ENCODE measurements at regions not wholly inside any gene's neighbourhood (a gene's known extent, or its start where the extent isn't known, plus 50 kb on each side); places are given as distances from the start of the nearest gene placed in this dataset.
"Not testable (repeated sequence)": the region's sequence is repeated elsewhere in the genome, so short reads cannot be mapped to it uniquely, and the experiment has no call there.

GRCh38 chr13:111620586-111620985 lies 300.1 kb downstream of the TEX29 start:
- no peak for DNase-seq (ENCODE audit: low read depth in 3 of 3)

- DNase-seq (ENCODE audit: low read depth in 3 of 3) = no peak
Measured at GRCh38 chr13:111621164-111621563, 300.7 kb downstream of the TEX29 start.

GRCh38 chr13:111622051-111622531 lies 301.6 kb downstream of the TEX29 start:
- DNase-seq (ENCODE audit: low read depth in 3 of 3) = no peak

- DNase-seq (ENCODE audit: low read depth in 3 of 3) = no peak
Measured at GRCh38 chr13:111623208-111623607, 302.8 kb downstream of the TEX29 start.

GRCh38 chr13:111623743-111624505 lies 303.5 kb downstream of the TEX29 start:
- no peak for DNase-seq (ENCODE audit: low read depth in 3 of 3)

- DNase-seq (ENCODE audit: low read depth in 3 of 3) = no peak
Measured at GRCh38 chr13:111625526-111626315, 305.3 kb downstream of the TEX29 start.

GRCh38 chr13:111626371-111627305 lies 306.2 kb downstream of the TEX29 start:
- DNase-seq (ENCODE audit: low read depth in 3 of 3) = no peak

- no peak for DNase-seq (ENCODE audit: low read depth in 3 of 3)
Measured at GRCh38 chr13:111627596-111627995, 307.2 kb downstream of the TEX29 start.

GRCh38 chr13:111629016-111629415 lies 308.6 kb downstream of the TEX29 start:
- no peak for DNase-seq (ENCODE audit: low read depth in 3 of 3)

- DNase-seq (ENCODE audit: low read depth in 3 of 3) = no peak
Measured at GRCh38 chr13:111629457-111629856, 309.0 kb downstream of the TEX29 start.

GRCh38 chr13:111629926-111630325 lies 309.5 kb downstream of the TEX29 start:
- DNase-seq (ENCODE audit: low read depth in 3 of 3) = no peak

- no peak for DNase-seq (ENCODE audit: low read depth in 3 of 3)
Measured at GRCh38 chr13:111630406-111630805, 310.0 kb downstream of the TEX29 start.

- DNase-seq (ENCODE audit: low read depth in 3 of 3) = not testable (repeated sequence)
Measured at GRCh38 chr13:111631271-111631670, 310.8 kb downstream of the TEX29 start.

- no peak for DNase-seq (ENCODE audit: low read depth in 3 of 3)
Measured at GRCh38 chr13:111632906-111633305, 312.5 kb downstream of the TEX29 start.

GRCh38 chr13:111633401-111633800 lies 313.0 kb downstream of the TEX29 start:
- DNase-seq (ENCODE audit: low read depth in 3 of 3) = no peak

- no peak for DNase-seq (ENCODE audit: low read depth in 3 of 3)
Measured at GRCh38 chr13:111634410-111634809, 314.0 kb downstream of the TEX29 start.

- DNase-seq (ENCODE audit: low read depth in 3 of 3) = no peak
Measured at GRCh38 chr13:111636271-111636670, 315.8 kb downstream of the TEX29 start.

GRCh38 chr13:111636804-111637203 lies 316.4 kb downstream of the TEX29 start:
- DNase-seq (ENCODE audit: low read depth in 3 of 3) = no peak

- no peak for DNase-seq (ENCODE audit: low read depth in 3 of 3)
Measured at GRCh38 chr13:111637365-111637764, 316.9 kb downstream of the TEX29 start.

GRCh38 chr13:111638233-111638632 lies 317.8 kb downstream of the TEX29 start:
- no peak for DNase-seq (ENCODE audit: low read depth in 3 of 3)

GRCh38 chr13:111639196-111639705 lies 318.8 kb downstream of the TEX29 start:
- no peak for DNase-seq (ENCODE audit: low read depth in 3 of 3)

- DNase-seq (ENCODE audit: low read depth in 3 of 3) = no peak
Measured at GRCh38 chr13:111640006-111640405, 319.6 kb downstream of the TEX29 start.

Measured in stimulated activated CD4-positive, alpha-beta T cell treated with anti-CD3 and anti-CD28 coated beads, TNF-alpha, amount 100 ng/mL, for 4 hours (primary cell).